NT2/D1 (cell line): ENCODE measurements at regions not wholly inside any gene's neighbourhood (a gene's known extent, or its start where the extent isn't known, plus 50 kb on each side); places are given as distances from the start of the nearest gene placed in this dataset.

ENCODE experiments used
- YY1 ChIP-seq: IDR thresholded peaks from 2 replicates; pipeline ENCODE4 v1.6.1; 2011; ENCODE audit not compliant: insufficient read length, insufficient read depth
- ZNF274 ChIP-seq: IDR thresholded peaks from 2 replicates; pipeline ENCODE4 v1.6.1; 2011; ENCODE audit warnings: mild to moderate bottlenecking, low read depth, low read length

DNA sequence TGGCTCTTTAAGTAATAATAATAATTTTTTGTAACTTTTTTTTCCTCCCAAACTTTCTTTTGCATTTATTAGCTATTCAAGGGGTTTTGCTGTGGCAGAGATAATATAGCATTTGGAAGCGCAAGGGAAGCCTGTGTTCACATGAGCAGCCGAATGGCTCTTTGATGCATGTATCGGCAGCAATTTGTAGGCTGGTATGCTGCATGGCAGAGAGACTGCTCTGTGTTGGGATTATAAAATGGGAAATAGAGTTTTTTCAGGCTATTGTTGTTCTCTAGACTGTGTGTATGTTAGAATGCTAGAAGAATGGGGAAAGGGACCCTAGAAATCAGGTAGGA is 94.6 kb upstream of the SALL1 start:
- TF ChIP-seq ZNF274: no peak
- no peak for TF ChIP-seq YY1
